HEK293T (cell line): ENCODE measurements at regions not wholly inside any gene's neighbourhood (a gene's known extent, or its start where the extent isn't known, plus 50 kb on each side); places are given as distances from the start of the nearest gene placed in this dataset.

Source experiments
- ARNT ChIP-seq: fragments of 450-650 bp; IDR thresholded peaks from 2 replicates; pipeline ENCODE4 v1.6.1; 2017; ENCODE audit warnings: mild to moderate bottlenecking
- BHLHE40 ChIP-seq: fragments of 450-650 bp; IDR thresholded peaks from 2 replicates; pipeline ENCODE4 v1.6.1; 2016; ENCODE audit warnings: mild to moderate bottlenecking, moderate library complexity, borderline replicate concordance
- CTBP1 ChIP-seq: fragments of 450-650 bp; IDR thresholded peaks from 2 replicates; pipeline ENCODE4 v1.6.1; 2016; ENCODE audit warnings: borderline replicate concordance
- ELF4 ChIP-seq: fragments of 450-650 bp; IDR thresholded peaks from 2 replicates; pipeline ENCODE4 v1.6.1; 2017; ENCODE audit warnings: antibody characterized with exemption
- FOXA1 ChIP-seq: fragments of 450-650 bp; IDR thresholded peaks from 2 replicates; pipeline ENCODE4 v1.6.1; 2016; ENCODE audit warnings: mild to moderate bottlenecking
- FOXK2 ChIP-seq: fragments of 450-650 bp; IDR thresholded peaks from 2 replicates; pipeline ENCODE4 v1.6.1; 2016; ENCODE audit warnings: mild to moderate bottlenecking
- FOXM1 ChIP-seq: fragments of 450-650 bp; IDR thresholded peaks from 2 replicates; pipeline ENCODE4 v1.6.1; 2017; ENCODE audit warnings: mild to moderate bottlenecking, borderline replicate concordance
- HDGF ChIP-seq: fragments of 450-650 bp; IDR thresholded peaks from 2 replicates; pipeline ENCODE4 v1.6.1; 2017; ENCODE audit warnings: antibody characterized with exemption, borderline replicate concordance
- L3MBTL2 ChIP-seq: fragments of 450-650 bp; conservative IDR thresholded peaks from 2 replicates; pipeline ENCODE4 v1.6.1; 2016; ENCODE audit warnings: mild to moderate bottlenecking
- LEF1 ChIP-seq: fragments of 450-650 bp; IDR thresholded peaks from 2 replicates; pipeline ENCODE4 v1.6.1; 2017; ENCODE audit warnings: mild to moderate bottlenecking, borderline replicate concordance
- PKNOX1 ChIP-seq: fragments of 450-650 bp; IDR thresholded peaks from 2 replicates; pipeline ENCODE4 v1.6.1; 2016
- SP1 ChIP-seq: fragments of 450-650 bp; IDR thresholded peaks from 2 replicates; pipeline ENCODE4 v1.6.1; 2017
- TARDBP ChIP-seq: fragments of 450-650 bp; IDR thresholded peaks from 2 replicates; pipeline ENCODE4 v1.6.1; 2016
- ZNF384 ChIP-seq: fragments of 450-650 bp; IDR thresholded peaks from 2 replicates; pipeline ENCODE4 v1.6.1; 2016

DNA sequence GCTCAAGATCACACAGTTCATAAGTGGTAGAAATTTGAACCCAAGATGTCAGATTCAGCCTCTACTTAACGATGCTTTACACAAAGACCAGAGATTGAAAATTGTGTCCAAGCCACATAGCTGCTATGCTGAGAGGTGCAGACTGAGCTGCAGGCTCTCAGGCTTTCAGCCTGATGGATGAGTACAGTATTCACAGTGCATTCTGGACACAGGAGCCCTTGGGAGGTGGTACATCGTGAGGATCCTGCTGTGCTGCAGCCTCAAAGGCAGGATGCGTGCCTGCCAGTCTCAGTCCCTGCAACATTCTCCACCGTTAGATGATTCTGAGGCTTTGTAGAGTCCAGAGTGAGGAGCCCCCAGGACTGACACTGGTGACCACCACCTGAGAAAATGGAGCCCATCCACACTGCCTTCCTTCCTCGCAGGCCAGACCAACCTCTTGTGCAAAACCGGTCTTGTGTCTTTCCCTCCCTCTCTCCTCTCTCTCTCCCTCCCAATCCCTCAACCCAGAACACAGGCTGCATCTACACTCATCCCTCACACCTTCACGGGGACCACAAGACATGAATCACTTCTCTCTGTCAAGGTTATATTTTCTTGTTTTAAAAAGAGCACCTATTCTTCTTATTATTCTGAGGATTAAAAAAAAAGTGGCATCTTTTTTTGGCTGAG, 203.4 kb upstream of the ZNF507 start:
- no peak for TF ChIP-seq FOXM1
- no peak for TF ChIP-seq FOXA1
- no peak for TF ChIP-seq SP1
- no peak for TF ChIP-seq LEF1
- no peak for TF ChIP-seq TARDBP
- no peak for TF ChIP-seq BHLHE40
- no peak for TF ChIP-seq ARNT
- TF ChIP-seq PKNOX1, result no peak
- no peak for TF ChIP-seq ELF4
- no peak for TF ChIP-seq ZNF384
- no peak for TF ChIP-seq CTBP1
- TF ChIP-seq HDGF, result no peak
- TF ChIP-seq FOXK2, result no peak
- TF ChIP-seq L3MBTL2, result no peak
